ENCODE measurements at regions not wholly inside any gene's neighbourhood (a gene's known extent, or its start where the extent isn't known, plus 50 kb on each side); places are given as distances from the start of the nearest gene placed in this dataset.

DNA sequence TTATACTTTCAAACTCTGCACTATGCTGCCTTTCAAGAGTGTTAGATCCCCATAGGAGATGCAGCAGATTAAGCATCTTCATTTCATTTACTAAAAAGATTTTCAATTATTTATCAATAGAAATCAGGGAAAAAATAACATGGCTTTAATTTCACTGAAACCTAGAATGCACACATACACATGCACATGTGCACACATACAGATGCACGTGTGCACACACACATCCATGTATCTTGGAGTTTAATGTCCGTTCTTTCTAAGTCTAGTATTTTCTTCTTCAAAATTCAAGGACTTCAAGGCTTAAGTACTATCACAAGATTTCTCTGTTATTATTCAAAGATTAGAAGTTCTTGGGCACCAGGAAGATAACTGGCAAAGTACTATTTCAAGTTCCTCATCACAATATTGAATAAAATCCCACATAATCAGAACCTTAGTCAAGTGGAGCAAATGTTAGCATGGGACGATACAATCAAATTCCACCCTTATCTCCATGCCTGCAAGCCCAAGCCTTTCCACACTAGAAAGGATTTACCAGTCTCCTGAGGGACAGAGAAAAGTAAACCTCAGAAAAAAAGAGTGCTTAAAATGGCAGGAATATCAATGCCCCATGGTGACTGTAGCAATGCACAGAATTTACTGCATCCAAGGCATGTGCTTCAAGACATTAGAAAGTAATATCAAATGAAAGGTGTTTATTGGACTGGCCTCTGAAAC is 494.4 kb downstream of the XPNPEP1 start:
- TF ChIP-seq Cebpa-rat (IDR thresholded peaks at IDR 0.05), result no peak
- no peak overlapping the region for H3K9ac ChIP-seq
- H4K20me1 ChIP-seq, result no peaks in the 10 kb centered on the region
- no peaks in the 10 kb centered on the region for H3K9me3 ChIP-seq
- H3K4me1 ChIP-seq, result no peaks in the 10 kb centered on the region
- H3K36me3 ChIP-seq, result no peaks in the 10 kb centered on the region
- H3K27me3 ChIP-seq, result no peaks in the 10 kb centered on the region
- no peak overlapping the region for H3K4me2 ChIP-seq
- H3K27ac ChIP-seq, result no peak overlapping the region
- H3K4me3 ChIP-seq, result no peak overlapping the region

DNA sequence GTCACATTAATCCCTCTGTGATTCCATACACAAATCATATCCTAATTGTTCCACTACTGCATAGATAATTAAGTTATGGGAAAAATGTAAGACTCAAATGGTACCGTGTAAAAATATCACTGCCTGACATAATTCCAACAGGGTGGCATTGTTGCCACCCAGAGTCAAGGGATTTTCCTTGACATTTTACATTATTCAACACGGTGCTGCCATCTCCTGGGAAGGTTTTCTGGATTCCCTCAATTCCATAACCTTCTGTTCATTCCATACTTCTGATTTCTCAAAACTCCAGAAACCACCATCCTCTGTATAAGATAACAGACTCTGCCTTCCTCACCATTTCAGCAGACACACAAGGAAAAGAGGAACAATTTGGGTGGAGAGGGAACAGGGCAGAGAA is 495.9 kb downstream of the XPNPEP1 start:
- Histone ChIP-seq H3K36me3 (no peaks in the 10 kb centered on the region), H3K4me2 (no peak overlapping the region), H3K27me3 (no peaks in the 10 kb centered on the region), H3K9me3 (no peaks in the 10 kb centered on the region), H3K4me3 (no peak overlapping the region), H3K9ac (no peak overlapping the region), H3K4me1 (0 out of 2 replicates have a peak, but pooled peaks cover 4% of the 10 kb centered on the region), H4K20me1 (no peaks in the 10 kb centered on the region), H3K27ac (no peak overlapping the region)
- no peak for TF ChIP-seq Cebpa-rat (IDR thresholded peaks at IDR 0.05)

DNA sequence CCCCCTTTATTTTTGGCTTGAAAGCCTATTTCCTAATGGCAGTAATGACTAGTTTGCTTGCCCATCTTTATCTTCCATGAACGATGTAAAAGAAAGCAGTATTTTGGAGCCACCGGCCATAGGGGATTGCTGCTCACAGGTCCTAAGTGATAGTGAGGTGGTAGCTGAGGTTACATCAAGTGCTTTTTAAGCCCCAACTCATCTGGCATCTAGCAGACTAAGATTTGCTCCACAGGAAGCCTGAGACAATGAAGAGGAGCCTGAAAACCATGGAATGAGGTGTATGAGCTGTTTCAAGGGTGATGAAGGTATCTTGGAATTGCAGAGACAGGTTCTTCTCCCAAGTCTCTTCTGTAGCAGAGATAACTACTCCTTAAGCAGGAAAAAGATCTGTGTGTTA is 496.3 kb downstream of the XPNPEP1 start:
- Histone ChIP-seq H4K20me1 (no peaks in the 10 kb centered on the region), H3K27ac (no peak overlapping the region), H3K4me2 (no peak overlapping the region), H3K9ac (no peak overlapping the region), H3K4me3 (no peak overlapping the region), H3K36me3 (no peaks in the 10 kb centered on the region), H3K9me3 (no peaks in the 10 kb centered on the region), H3K4me1 (0 out of 2 replicates have a peak, but pooled peaks cover 6% of the 10 kb centered on the region), H3K27me3 (no peaks in the 10 kb centered on the region)
- no peak for TF ChIP-seq Cebpa-rat (IDR thresholded peaks at IDR 0.05)

DNA sequence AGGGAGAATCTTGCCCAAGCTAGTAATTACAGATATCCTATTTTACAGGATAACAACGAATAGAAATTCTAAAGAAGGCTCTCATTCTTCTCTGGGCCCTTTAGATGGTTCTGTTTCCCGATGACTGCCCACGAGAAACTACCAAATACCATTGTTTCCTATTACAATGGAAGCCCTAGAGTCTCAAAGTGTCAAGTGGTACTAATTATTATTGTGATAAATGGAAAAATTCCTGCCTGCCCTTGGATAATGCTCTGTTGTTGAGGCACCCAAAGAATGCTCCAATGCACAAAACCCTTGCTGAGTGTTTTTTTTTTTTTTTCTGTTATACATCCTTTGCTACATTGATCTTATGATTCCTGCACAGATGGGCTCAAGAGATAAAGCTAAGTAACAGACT is 504.5 kb downstream of the XPNPEP1 start:
- no peak for TF ChIP-seq Cebpa-rat (IDR thresholded peaks at IDR 0.05)
- no peak overlapping the region for H3K4me3 ChIP-seq
- 0 out of 2 replicates have a peak, but pooled peaks cover 6% of the 10 kb centered on the region for H3K4me1 ChIP-seq
- H3K36me3 ChIP-seq, result no peaks in the 10 kb centered on the region
- no peak overlapping the region for H3K4me2 ChIP-seq
- no peaks in the 10 kb centered on the region for H3K27me3 ChIP-seq
- H3K9me3 ChIP-seq, result no peaks in the 10 kb centered on the region
- H3K9ac ChIP-seq, result no peak overlapping the region
- no peak overlapping the region for H3K27ac ChIP-seq
- H4K20me1 ChIP-seq, result no peaks in the 10 kb centered on the region

DNA sequence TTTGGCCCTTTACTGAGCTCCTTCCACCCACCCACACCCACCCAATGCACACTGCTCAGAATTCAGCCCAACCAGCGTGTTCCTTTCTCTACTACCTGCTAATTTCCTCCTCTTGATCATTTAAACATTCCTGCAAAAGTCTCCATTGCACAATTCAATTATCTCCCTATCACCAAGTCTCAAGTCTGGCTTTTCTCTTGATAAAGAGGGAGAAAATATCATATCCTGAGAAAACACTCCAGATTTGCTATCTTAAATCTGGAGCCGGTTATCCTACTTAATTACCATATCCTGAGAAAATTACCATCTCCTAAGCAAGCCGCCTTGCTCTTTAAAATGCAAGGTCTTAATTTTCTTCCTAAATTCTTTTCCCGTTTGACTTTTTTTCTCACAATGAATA is 505.5 kb downstream of the XPNPEP1 start:
- Histone ChIP-seq H3K4me2 (no peak overlapping the region), H4K20me1 (no peaks in the 10 kb centered on the region), H3K27me3 (no peaks in the 10 kb centered on the region), H3K9ac (no peak overlapping the region), H3K4me1 (0 out of 2 replicates have a peak, but pooled peaks cover 6% of the 10 kb centered on the region), H3K4me3 (no peak overlapping the region), H3K36me3 (no peaks in the 10 kb centered on the region), H3K27ac (no peak overlapping the region), H3K9me3 (no peaks in the 10 kb centered on the region)
- TF ChIP-seq Cebpa-rat (IDR thresholded peaks at IDR 0.05), result no peak

DNA sequence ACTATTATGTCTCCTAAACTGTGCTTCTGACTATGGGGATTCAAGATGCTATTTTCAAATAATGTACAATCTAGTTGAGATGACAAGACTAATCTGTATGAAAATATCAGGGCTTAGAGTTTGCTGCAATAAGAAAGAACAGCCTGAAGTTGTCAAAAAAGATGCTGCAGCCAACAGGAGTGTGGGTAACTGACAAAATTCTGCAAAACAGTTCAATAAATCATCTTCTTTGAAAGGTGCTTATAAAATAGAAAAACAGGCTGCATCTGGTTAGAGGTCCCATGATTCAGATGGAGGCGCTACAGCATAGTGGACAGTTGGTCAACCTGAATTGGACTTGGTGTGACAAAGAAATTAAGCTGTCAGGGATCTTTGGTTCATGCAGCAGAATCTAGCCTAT is 511.0 kb downstream of the XPNPEP1 start:
- Histone ChIP-seq H3K4me1 (no peaks in the 10 kb centered on the region), H3K4me2 (no peak overlapping the region), H3K27me3 (no peaks in the 10 kb centered on the region), H3K9me3 (no peaks in the 10 kb centered on the region), H3K27ac (no peak overlapping the region), H3K9ac (no peak overlapping the region), H3K4me3 (no peak overlapping the region), H3K36me3 (no peaks in the 10 kb centered on the region), H4K20me1 (no peaks in the 10 kb centered on the region)
- no peak for TF ChIP-seq Cebpa-rat (IDR thresholded peaks at IDR 0.05)

DNA sequence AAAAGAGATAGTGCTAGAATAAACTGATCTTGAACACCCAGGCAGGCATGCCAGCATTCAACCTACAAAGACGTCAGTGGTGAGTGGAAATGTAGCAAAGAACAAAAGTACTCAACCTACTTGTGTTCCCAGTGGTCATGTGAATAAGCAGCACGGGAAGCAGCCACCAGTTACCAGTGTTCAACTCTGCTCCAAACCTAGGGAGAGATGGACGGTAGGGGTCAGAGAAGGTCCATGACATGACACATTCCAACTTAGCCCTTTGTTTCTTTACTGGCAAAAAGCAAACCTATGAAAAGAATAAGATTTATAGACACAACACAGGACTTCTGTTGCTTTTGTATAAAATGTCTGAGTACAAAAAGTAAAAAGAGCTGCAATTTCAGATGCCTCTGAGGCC is 511.4 kb downstream of the XPNPEP1 start:
- Histone ChIP-seq H3K36me3 (no peaks in the 10 kb centered on the region), H3K4me1 (no peaks in the 10 kb centered on the region), H3K4me3 (no peak overlapping the region), H3K4me2 (no peak overlapping the region), H3K9ac (no peak overlapping the region), H3K27ac (no peak overlapping the region), H3K9me3 (no peaks in the 10 kb centered on the region), H3K27me3 (no peaks in the 10 kb centered on the region), H4K20me1 (no peaks in the 10 kb centered on the region)
- no peak for TF ChIP-seq Cebpa-rat (IDR thresholded peaks at IDR 0.05)

DNA sequence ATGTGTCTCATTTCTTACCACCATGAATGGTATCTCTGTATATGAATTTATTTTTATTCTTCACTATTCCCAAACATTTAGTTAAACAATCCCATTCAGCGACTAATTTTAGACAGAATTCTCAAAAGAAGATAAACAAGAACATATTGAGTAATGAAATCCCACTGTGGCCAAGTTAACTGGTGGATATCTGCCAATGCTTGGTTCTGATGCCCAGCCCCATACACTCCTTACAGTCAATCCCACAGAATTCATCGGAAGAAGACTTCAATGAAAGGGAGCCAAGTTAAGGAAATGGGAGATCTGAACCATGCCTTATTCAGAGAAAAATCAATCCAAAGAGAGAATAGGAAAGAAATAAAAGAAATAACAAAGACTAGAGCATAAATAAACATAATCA is 518.0 kb downstream of the XPNPEP1 start:
- no peaks in the 10 kb centered on the region for H4K20me1 ChIP-seq
- no peaks in the 10 kb centered on the region for H3K4me1 ChIP-seq
- no peak overlapping the region for H3K27ac ChIP-seq
- no peaks in the 10 kb centered on the region for H3K36me3 ChIP-seq
- no peaks in the 10 kb centered on the region for H3K9me3 ChIP-seq
- no peaks in the 10 kb centered on the region for H3K27me3 ChIP-seq
- no peak for TF ChIP-seq Cebpa-rat (IDR thresholded peaks at IDR 0.05)
- H3K4me2 ChIP-seq, result no peak overlapping the region
- no peak overlapping the region for H3K4me3 ChIP-seq
- H3K9ac ChIP-seq, result no peak overlapping the region

DNA sequence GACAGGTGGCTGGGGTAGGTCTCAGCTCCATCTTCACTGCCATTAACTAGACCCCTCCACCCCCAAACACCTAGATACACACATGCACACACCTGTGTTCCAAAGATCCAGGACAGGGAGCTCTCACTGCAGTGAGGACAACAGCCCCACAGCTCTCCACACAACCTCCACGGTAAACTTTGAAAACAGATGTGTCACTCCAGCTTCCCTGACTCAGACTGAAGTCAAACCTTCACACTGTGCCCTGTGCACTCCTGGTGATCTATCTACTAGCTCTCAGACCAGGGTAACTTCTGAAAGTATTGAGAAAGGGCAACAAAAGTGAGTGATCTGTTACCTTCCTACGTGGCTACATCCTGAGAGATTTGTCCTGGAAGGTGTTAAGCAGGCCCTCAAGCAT is 519.8 kb downstream of the XPNPEP1 start:
- no peak overlapping the region for H3K4me2 ChIP-seq
- H4K20me1 ChIP-seq, result no peaks in the 10 kb centered on the region
- no peaks in the 10 kb centered on the region for H3K4me1 ChIP-seq
- no peak overlapping the region for H3K9ac ChIP-seq
- H3K9me3 ChIP-seq, result no peaks in the 10 kb centered on the region
- H3K4me3 ChIP-seq, result no peak overlapping the region
- no peak overlapping the region for H3K27ac ChIP-seq
- no peaks in the 10 kb centered on the region for H3K27me3 ChIP-seq
- no peaks in the 10 kb centered on the region for H3K36me3 ChIP-seq
- no peak for TF ChIP-seq Cebpa-rat (IDR thresholded peaks at IDR 0.05)

DNA sequence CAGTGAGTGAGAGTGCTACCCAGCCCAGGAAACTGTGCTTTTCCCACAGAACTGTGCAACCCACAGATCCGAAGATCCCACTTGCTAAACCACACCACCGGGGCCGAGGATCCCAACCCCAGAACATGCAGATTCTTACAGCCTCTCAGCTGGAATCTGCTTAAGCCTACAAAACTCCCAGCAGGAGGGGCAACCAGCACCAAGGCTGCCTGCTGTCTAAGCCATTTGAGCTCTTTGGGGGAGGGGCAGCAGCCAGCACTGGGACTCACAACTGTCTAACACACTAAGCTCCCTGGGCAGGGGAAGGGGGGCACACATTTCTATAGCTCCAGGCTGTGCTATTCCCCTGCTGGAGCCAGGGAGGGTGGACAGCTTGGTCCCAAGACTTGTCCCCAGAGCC is 529.9 kb downstream of the XPNPEP1 start:
- Histone ChIP-seq H4K20me1 (no peaks in the 10 kb centered on the region), H3K27me3 (no peaks in the 10 kb centered on the region), H3K9me3 (no peaks in the 10 kb centered on the region), H3K36me3 (no peaks in the 10 kb centered on the region), H3K4me3 (no peak overlapping the region), H3K9ac (no peak overlapping the region), H3K27ac (no peak overlapping the region), H3K4me2 (no peak overlapping the region), H3K4me1 (no peaks in the 10 kb centered on the region)
- TF ChIP-seq Cebpa-rat (IDR thresholded peaks at IDR 0.05), result no peak

DNA sequence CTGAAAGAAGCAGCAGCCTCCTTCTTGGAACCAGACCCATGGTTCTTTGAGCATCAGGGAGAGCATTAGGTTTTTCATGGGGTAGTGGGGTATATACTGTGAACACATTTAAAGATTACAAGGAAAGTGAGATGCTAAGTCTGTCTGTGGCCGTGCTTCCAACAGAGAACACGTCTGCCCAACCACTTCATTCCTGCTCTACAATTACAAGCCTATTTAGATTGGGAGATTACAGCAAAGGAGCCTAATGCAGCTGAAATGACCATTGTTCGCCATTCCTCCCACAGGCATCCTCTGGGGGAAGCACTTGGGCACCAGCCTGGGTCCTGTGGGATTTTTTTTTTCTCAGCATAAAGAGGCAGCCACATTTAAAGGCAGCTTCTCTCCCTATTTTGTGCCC is 536.4 kb downstream of the XPNPEP1 start:
- Histone ChIP-seq H3K4me2 (no peak overlapping the region), H3K36me3 (no peaks in the 10 kb centered on the region), H3K4me1 (no peaks in the 10 kb centered on the region), H3K27ac (no peak overlapping the region), H3K27me3 (no peaks in the 10 kb centered on the region), H3K4me3 (no peak overlapping the region), H3K9me3 (no peaks in the 10 kb centered on the region), H3K9ac (no peak overlapping the region), H4K20me1 (no peaks in the 10 kb centered on the region)
- no peak for TF ChIP-seq Cebpa-rat (IDR thresholded peaks at IDR 0.05)
